ENCODE measurements at regions not wholly inside any gene's neighbourhood (a gene's known extent, or its start where the extent isn't known, plus 50 kb on each side); places are given as distances from the start of the nearest gene placed in this dataset.

DNA sequence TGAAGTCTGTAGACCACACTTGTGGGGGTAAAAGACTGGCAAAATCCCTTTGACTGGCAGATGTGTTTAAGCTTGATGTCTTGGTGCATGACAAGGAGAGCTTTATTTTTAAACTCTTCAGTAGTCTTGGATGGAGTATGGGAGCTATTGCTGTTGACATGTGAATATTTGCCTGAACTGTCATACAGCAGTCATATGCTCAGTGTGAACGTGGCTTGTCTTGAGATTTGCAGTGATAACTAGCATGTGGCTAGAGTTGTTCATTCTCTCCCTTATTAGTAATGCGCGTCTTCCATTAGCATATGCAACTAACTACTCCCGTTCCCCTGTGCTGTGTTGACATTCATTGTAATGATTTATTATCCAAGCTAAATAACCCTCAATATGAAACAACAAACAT lies 523.6 kb upstream of the WWC1 start:
- Histone ChIP-seq H3K36me3 (no peaks in the 10 kb centered on the region), H3K4me3 (no peak overlapping the region), H3K9me3 (no peaks in the 10 kb centered on the region), H3K27me3 (no peaks in the 10 kb centered on the region), H3K4me1 (no peaks in the 10 kb centered on the region), H3K27ac (no peak overlapping the region)
- TF ChIP-seq, protein P1, sequence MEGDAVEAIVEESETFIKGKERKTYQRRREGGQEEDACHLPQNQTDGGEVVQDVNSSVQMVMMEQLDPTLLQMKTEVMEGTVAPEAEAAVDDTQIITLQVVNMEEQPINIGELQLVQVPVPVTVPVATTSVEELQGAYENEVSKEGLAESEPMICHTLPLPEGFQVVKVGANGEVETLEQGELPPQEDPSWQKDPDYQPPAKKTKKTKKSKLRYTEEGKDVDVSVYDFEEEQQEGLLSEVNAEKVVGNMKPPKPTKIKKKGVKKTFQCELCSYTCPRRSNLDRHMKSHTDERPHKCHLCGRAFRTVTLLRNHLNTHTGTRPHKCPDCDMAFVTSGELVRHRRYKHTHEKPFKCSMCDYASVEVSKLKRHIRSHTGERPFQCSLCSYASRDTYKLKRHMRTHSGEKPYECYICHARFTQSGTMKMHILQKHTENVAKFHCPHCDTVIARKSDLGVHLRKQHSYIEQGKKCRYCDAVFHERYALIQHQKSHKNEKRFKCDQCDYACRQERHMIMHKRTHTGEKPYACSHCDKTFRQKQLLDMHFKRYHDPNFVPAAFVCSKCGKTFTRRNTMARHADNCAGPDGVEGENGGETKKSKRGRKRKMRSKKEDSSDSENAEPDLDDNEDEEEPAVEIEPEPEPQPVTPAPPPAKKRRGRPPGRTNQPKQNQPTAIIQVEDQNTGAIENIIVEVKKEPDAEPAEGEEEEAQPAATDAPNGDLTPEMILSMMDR (IDR thresholded peaks at IDR 0.05) = no peak
- no peak for DNase-seq (ENCODE audit: low spot score)

GRCh38 chr5:167769846-167770413 lies 521.5 kb upstream of the WWC1 start:
- TF ChIP-seq, protein P1 (IDR thresholded peaks at IDR 0.05) = no peak
- H3K9me3 ChIP-seq = no peaks in the 10 kb centered on the region
- no peak overlapping the region for H3K27ac ChIP-seq
- no peaks in the 10 kb centered on the region for H3K36me3 ChIP-seq
- no peaks in the 10 kb centered on the region for H3K27me3 ChIP-seq
- no peaks in the 10 kb centered on the region for H3K4me1 ChIP-seq
- DNase-seq (ENCODE audit: low spot score) = no peak
- no peak overlapping the region for H3K4me3 ChIP-seq

DNA sequence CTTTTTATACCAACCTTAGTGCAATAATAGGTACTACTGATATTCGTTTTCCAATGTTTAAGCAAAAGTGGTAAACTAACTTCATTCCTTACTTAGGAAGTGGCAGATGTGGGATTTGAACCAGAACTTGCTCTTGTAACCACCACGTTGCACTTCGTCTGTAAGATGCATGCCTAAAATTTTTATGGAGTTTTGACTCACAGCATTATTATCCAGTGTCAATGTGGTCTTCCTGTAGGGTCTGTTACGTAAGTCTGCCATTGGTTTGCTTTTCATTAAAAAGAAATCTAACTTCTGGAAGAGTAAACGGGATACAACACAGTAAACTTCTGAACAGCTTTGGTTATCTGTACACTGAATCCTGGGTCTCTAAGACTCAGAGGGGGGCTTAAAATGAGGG lies 521.0 kb upstream of the WWC1 start:
- Histone ChIP-seq H3K9me3 (no peaks in the 10 kb centered on the region), H3K27ac (no peak overlapping the region), H3K4me1 (no peaks in the 10 kb centered on the region), H3K36me3 (no peaks in the 10 kb centered on the region), H3K27me3 (no peaks in the 10 kb centered on the region), H3K4me3 (no peak overlapping the region)
- DNase-seq (ENCODE audit: low spot score) = no peak
- TF ChIP-seq, protein P1 (IDR thresholded peaks at IDR 0.05) = no peak

- no peaks in the 10 kb centered on the region for H3K27me3 ChIP-seq
- no peak overlapping the region for H3K27ac ChIP-seq
- DNase-seq (ENCODE audit: low spot score) = no peak
- no peaks in the 10 kb centered on the region for H3K36me3 ChIP-seq
- H3K9me3 ChIP-seq = no peaks in the 10 kb centered on the region
- H3K4me1 ChIP-seq = no peaks in the 10 kb centered on the region
- H3K4me3 ChIP-seq = no peak overlapping the region
- TF ChIP-seq, protein P1 (IDR thresholded peaks at IDR 0.05) = no peak
These were observed 519.9 kb upstream of the WWC1 start for GRCh38 chr5:167771571-167771970.

DNA sequence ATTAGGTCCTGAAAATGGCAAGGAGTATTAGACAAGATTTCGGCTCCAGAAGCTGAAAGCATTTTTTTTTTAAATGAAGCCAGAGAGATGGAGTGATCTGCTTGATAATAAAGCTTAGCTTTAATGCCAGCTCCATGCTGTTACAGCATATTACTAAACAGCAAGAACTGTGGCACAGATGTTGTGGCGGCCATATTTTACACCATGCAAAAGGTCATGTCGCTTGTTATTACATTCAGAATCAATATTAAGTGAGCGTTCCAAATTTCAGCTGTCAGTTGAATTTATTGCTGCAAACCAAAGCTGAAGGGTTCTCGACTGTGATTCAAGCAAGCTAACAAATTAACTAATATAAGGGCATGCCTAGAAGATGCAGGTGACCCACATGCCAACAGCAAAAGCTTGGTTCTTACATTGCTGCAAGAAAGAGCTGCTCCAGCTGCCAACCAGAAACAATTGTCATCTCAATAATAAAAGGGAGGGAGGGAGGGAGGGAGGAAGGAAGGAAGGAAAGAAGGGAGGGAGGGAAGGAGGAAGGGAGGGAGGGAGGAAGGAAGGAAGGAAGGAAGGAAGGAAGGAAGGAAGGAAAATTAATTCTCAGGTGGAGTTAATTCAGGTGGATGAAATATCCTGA lies 517.7 kb upstream of the WWC1 start:
- no peaks in the 10 kb centered on the region for H3K36me3 ChIP-seq
- H3K27me3 ChIP-seq = no peaks in the 10 kb centered on the region
- no peaks in the 10 kb centered on the region for H3K4me1 ChIP-seq
- H3K9me3 ChIP-seq = no peaks in the 10 kb centered on the region
- H3K27ac ChIP-seq = no peak overlapping the region
- H3K4me3 ChIP-seq = no peak overlapping the region
- DNase-seq (ENCODE audit: low spot score) = no peak
- TF ChIP-seq, protein P1 (IDR thresholded peaks at IDR 0.05) = no peak

DNA sequence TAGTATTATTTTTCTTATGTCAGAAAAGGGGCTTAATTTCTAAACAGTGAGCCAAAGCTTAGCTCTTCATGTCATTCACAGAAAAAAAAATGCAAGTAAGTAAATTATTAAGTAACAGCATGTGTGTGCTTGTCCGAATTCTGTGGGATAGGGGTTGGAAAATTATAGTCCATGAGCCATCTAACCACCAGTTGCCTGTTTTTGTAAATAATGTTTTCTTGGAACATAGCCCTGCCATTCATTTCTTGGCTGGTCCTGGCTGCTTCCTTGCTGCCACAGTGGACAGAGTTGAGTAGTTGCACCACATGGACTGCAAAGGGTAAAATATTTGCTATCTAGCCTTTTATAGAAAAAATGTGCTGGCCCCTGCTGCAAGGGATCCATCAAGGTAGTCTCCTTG lies 513.7 kb upstream of the WWC1 start:
- DNase-seq (ENCODE audit: low spot score) = no peak
- no peaks in the 10 kb centered on the region for H3K4me1 ChIP-seq
- H3K9me3 ChIP-seq = no peaks in the 10 kb centered on the region
- H3K36me3 ChIP-seq = no peaks in the 10 kb centered on the region
- H3K27ac ChIP-seq = no peak overlapping the region
- H3K4me3 ChIP-seq = no peak overlapping the region
- TF ChIP-seq, protein P1 (IDR thresholded peaks at IDR 0.05) = no peak
- H3K27me3 ChIP-seq = no peaks in the 10 kb centered on the region
